A549 (cell line): ENCODE measurements at regions not wholly inside any gene's neighbourhood (a gene's known extent, or its start where the extent isn't known, plus 50 kb on each side); places are given as distances from the start of the nearest gene placed in this dataset.

Experiments
- ATAC-seq, 2 experiments: fragments of 200-7000 bp in 1 of 2; fragments of >200 bp in 1 of 2; cut with Nextera tagmentation in 1 of 2; cut with Tn5 transposase in 1 of 2; 3 replicates each; pipeline versions ENCODE4 v1.8.0 to v1.9.1; 2018 to 2020; ENCODE audit warnings: mild to moderate bottlenecking in 1 of 2, moderate library complexity in 1 of 2
- CTCF ChIA-PET: fragments of 300-600 bp; sonication (Branson Sonifier 250); formaldehyde crosslinking; extraction: SDS; loops from one replicate; lab custom pipeline; 2021; ENCODE audit warnings: antibody characterized with exemption, inconsistent platforms; lab: Yijun Ruan, JAX
- POLR2A ChIA-PET: fragments of 350-600 bp; formaldehyde crosslinking; extraction: SDS; loops from one replicate; lab custom pipeline; 2021; ENCODE audit warnings: antibody characterized with exemption, inconsistent platforms; lab: Yijun Ruan, JAX
- DNase-seq, 2 experiments: peaks; one replicate each; pipeline versions ENCODE4 v3.0.0 to v3.0.0-alpha.2; 2011 to 2016; ENCODE audit warnings: low read depth in 1 of 2, low spot score in 1 of 2
- FAIRE-seq: peaks from 2 replicates; lab custom pipeline; 2011; peaks lifted over from hg19 to GRCh38; lab: Jason Lieb, UNC
- H3K27ac ChIP-seq, 2 experiments: fragments of >200 bp; sonication (Bioruptor Twin); formaldehyde crosslinking; 3 replicates each; pipeline ENCODE4 v1.5.1; 2016 to 2017
- H3K4me1 ChIP-seq: fragments of >200 bp; sonication (Bioruptor Twin); formaldehyde crosslinking; 3 replicates; pipeline ENCODE4 v1.6.1; 2016
- H3K4me2 ChIP-seq: fragments of >200 bp; sonication (Bioruptor Twin); formaldehyde crosslinking; 3 replicates; pipeline ENCODE4 v1.6.1; 2016
- H3K4me3 ChIP-seq: fragments of >200 bp; sonication (Bioruptor Twin); formaldehyde crosslinking; 3 replicates; pipeline ENCODE4 v1.5.1; 2016
- H3K9me3 ChIP-seq: fragments of >200 bp; sonication (Bioruptor Twin); formaldehyde crosslinking; 3 replicates; pipeline ENCODE4 v1.6.1; 2016
- CEBPB ChIP-seq, 2 experiments: fragments of >200 bp in 1 of 2; sonication (Bioruptor Twin) in 1 of 2; formaldehyde crosslinking in 1 of 2; IDR thresholded peaks; 2 replicates each; pipeline ENCODE4 v1.6.1; 2012 to 2016
- CHD4 ChIP-seq: fragments of 200-600 bp; sonication (generic); IDR thresholded peaks from 2 replicates; pipeline ENCODE4 v1.6.1; 2016; ENCODE audit warnings: antibody characterized with exemption, mild to moderate bottlenecking, borderline replicate concordance
- FOSB ChIP-seq: fragments of 250-450 bp; sonication (Bioruptor Pico); IDR thresholded peaks from 2 replicates; pipeline ENCODE4 v1.5.0; 2020; ENCODE audit warnings: mild to moderate bottlenecking, moderate library complexity
- HDAC2 ChIP-seq: fragments of 200-600 bp; sonication (generic); IDR thresholded peaks from 2 replicates; pipeline ENCODE4 v1.6.1; 2016
- HOXB13 ChIP-seq: fragments of 250-450 bp; sonication (Bioruptor Pico); IDR thresholded peaks from 2 replicates; pipeline ENCODE4 v1.5.0; 2020; ENCODE audit warnings: low read depth, mild to moderate bottlenecking, moderate library complexity
- JUNB ChIP-seq: fragments of >200 bp; sonication (Bioruptor Twin); formaldehyde crosslinking; IDR thresholded peaks from 2 replicates; pipeline ENCODE4 v1.6.1; 2016
- MAZ ChIP-seq: fragments of 150-350 bp; IDR thresholded peaks from 2 replicates; pipeline ENCODE4 v1.6.1; 2014; ENCODE audit warnings: antibody characterized with exemption, low read depth, low read length, borderline replicate concordance
- NFE2L2 ChIP-seq: fragments of 150-350 bp; conservative IDR thresholded peaks from 2 replicates; pipeline ENCODE4 v1.6.1; 2014; ENCODE audit warnings: low read length
- RARB ChIP-seq: fragments of 250-450 bp; sonication (Bioruptor Pico); IDR thresholded peaks from 2 replicates; pipeline ENCODE4 v1.8.0; 2021; ENCODE audit warnings: mild to moderate bottlenecking, moderate library complexity
- ZC3H11A ChIP-seq: fragments of 450-650 bp; IDR thresholded peaks from 2 replicates; pipeline ENCODE4 v1.6.1; 2014; ENCODE audit warnings: antibody characterized with exemption, mild to moderate bottlenecking
- WGBS: methylation state at CpG from one replicate; pipeline ENCODE4 v1.1.6; 2017; ENCODE audit errors: missing lambda C conversion rate; 5-methylcytosine and 5-hydroxymethylcytosine counted together
- TF ChIP-seq, protein P1 (sequence below): fragments of 250-450 bp; sonication (Bioruptor Pico); IDR thresholded peaks from 2 replicates; pipeline ENCODE4 v1.5.0; 2021; ENCODE audit warnings: mild to moderate bottlenecking, moderate library complexity, borderline replicate concordance
- TF ChIP-seq, protein P2 (sequence below): fragments of >200 bp; sonication (Bioruptor Twin); formaldehyde crosslinking; IDR thresholded peaks from 2 replicates; pipeline ENCODE4 v1.6.1; 2016
- TF ChIP-seq, protein P3 (sequence below): fragments of 150-350 bp; IDR thresholded peaks from 2 replicates; pipeline ENCODE4 v1.6.1; 2014; ENCODE audit warnings: low read depth, mild to moderate bottlenecking, low read length

DNA sequence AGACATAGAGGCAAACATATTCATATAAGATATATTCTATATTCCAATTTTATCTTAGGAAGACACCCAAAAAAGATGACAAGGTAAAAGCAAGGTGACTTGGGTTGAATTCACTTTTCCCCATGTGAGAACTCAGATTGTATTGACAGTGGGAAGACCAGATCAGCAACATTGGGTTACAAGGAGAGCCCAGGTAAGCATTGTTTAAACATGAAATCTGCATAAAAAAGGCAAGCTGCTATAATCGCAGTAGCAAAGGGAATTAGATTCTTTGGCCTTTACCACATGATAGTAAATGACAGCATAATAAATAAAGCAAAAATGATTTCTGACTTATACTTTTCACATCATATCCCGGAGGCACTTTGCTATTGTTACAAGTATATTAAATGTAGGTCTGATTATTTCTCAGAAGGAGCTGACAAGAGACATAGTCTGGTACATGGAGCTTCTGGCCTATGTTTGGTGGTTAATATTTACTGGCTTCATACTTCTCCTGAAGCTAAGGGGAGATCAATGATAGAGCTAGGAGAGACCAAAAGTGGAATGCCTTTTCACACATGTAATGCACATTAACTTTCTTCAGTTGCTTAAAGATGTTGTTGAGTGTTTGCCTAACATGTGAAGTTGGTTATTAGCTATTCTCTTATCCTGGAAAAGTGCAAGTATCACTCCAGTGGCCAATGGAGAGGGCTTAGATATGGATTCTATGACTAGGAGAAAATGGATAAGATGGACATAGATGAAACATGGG, 53.1 kb upstream of the EEF1E1 start:
- TF ChIP-seq CEBPB (IDR thresholded peaks at IDR 0.05) (no peak), ZC3H11A (no peak), FOSB (CRISPR knock-in tag) (no peak), NFE2L2 (no peak), CHD4 (no peak), RARB (CRISPR knock-in tag) (no peak), MAZ (no peak), HDAC2 (no peak), JUNB (no peak), HOXB13 (CRISPR knock-in tag) (no peak)
- TF ChIP-seq, protein P1, sequence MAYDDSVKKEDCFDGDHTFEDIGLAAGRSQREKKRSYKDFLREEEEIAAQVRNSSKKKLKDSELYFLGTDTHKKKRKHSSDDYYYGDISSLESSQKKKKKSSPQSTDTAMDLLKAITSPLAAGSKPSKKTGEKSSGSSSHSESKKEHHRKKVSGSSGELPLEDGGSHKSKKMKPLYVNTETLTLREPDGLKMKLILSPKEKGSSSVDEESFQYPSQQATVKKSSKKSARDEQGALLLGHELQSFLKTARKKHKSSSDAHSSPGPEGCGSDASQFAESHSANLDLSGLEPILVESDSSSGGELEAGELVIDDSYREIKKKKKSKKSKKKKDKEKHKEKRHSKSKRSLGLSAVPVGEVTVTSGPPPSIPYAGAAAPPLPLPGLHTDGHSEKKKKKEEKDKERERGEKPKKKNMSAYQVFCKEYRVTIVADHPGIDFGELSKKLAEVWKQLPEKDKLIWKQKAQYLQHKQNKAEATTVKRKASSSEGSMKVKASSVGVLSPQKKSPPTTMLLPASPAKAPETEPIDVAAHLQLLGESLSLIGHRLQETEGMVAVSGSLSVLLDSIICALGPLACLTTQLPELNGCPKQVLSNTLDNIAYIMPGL (CRISPR knock-in tag), result no peak
- TF ChIP-seq, protein P2, sequence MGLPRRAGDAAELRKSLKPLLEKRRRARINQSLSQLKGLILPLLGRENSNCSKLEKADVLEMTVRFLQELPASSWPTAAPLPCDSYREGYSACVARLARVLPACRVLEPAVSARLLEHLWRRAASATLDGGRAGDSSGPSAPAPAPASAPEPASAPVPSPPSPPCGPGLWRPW, result no peak
- TF ChIP-seq, protein P3, sequence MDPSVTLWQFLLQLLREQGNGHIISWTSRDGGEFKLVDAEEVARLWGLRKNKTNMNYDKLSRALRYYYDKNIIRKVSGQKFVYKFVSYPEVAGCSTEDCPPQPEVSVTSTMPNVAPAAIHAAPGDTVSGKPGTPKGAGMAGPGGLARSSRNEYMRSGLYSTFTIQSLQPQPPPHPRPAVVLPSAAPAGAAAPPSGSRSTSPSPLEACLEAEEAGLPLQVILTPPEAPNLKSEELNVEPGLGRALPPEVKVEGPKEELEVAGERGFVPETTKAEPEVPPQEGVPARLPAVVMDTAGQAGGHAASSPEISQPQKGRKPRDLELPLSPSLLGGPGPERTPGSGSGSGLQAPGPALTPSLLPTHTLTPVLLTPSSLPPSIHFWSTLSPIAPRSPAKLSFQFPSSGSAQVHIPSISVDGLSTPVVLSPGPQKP, result no peak

More for the DNA sequence above, 53.1 kb upstream of the EEF1E1 start:
- no peaks in the 10 kb centered on the region for H3K9me3 ChIP-seq
- no peaks in the 10 kb centered on the region; the same call in 2 of the 3 replicates for H3K4me1 ChIP-seq
- POLR2A ChIA-PET, result no interaction called here
- 35% methylated on average over 2 of the region's 2 CpGs for WGBS
- FAIRE-seq (no peak), DNase-seq (no peak), ATAC-seq (no peak)
- H3K4me2 ChIP-seq, result no peak overlapping the region
- no peak overlapping the region for H3K4me3 ChIP-seq
- CTCF ChIA-PET, result interaction anchor here (0.8 to 1.0 kb wide), 2 partner anchors 25 to 64 kb away, joined by 3 read pairs; no protein-coding TSS in a partner anchor
- no peak overlapping the region for H3K27ac ChIP-seq
